ENCODE measurements at regions not wholly inside any gene's neighbourhood (a gene's known extent, or its start where the extent isn't known, plus 50 kb on each side); places are given as distances from the start of the nearest gene placed in this dataset.
"Not testable (repeated sequence)": the region's sequence is repeated elsewhere in the genome, so short reads cannot be mapped to it uniquely, and the experiment has no call there.

DNA sequence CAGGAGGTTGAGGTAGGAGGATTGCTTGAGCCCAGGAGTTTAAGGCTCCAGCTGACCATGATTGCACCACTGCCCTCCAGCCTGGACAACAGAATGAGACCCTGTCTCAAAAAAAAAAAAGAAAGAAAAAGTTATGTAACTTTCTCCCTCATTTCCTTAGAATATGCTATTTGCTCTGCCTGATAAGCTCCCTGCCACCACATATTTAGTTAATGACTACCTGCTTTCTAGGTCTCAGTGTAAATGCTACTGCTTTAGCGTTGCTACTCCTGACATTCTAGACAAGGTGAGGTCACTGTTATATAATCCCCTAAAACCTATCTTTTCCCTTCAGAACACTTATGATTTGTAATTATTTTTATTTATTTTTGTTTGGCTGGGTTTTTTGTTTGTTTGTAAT lies 86.3 kb upstream of the AMN1 start:
- no peaks in the 10 kb centered on the region for H3K36me3 ChIP-seq (ENCODE audit: insufficient read depth, low read length)
- no peak overlapping the region for H3K4me3 ChIP-seq (ENCODE audit: low read length, poor library complexity, severe bottlenecking)
- H3K9me2 ChIP-seq (replicated peaks; ENCODE audit: low read depth, low read length): no peaks in the 10 kb centered on the region
- H3K4me2 ChIP-seq (ENCODE audit: low read depth, low read length, poor library complexity, severe bottlenecking): no peak overlapping the region
- no peaks in the 10 kb centered on the region for H3K4me1 ChIP-seq (ENCODE audit: insufficient read depth, low read length, poor library complexity, severe bottlenecking)
- H3K9me3 ChIP-seq (ENCODE audit: insufficient read depth, low read depth, low read length): no peaks in the 10 kb centered on the region
- H4K20me1 ChIP-seq (ENCODE audit: insufficient read depth, low read length, poor library complexity, severe bottlenecking): no peaks in the 10 kb centered on the region
- no peaks in the 10 kb centered on the region for H3K79me2 ChIP-seq (ENCODE audit: insufficient read depth, low read length)
- TF ChIP-seq, protein P1, sequence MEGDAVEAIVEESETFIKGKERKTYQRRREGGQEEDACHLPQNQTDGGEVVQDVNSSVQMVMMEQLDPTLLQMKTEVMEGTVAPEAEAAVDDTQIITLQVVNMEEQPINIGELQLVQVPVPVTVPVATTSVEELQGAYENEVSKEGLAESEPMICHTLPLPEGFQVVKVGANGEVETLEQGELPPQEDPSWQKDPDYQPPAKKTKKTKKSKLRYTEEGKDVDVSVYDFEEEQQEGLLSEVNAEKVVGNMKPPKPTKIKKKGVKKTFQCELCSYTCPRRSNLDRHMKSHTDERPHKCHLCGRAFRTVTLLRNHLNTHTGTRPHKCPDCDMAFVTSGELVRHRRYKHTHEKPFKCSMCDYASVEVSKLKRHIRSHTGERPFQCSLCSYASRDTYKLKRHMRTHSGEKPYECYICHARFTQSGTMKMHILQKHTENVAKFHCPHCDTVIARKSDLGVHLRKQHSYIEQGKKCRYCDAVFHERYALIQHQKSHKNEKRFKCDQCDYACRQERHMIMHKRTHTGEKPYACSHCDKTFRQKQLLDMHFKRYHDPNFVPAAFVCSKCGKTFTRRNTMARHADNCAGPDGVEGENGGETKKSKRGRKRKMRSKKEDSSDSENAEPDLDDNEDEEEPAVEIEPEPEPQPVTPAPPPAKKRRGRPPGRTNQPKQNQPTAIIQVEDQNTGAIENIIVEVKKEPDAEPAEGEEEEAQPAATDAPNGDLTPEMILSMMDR (conservative IDR thresholded peaks at IDR 0.05; ENCODE audit: low read length): no peak
- H3K9ac ChIP-seq (ENCODE audit: low read depth, low read length, poor library complexity, severe bottlenecking): no peak overlapping the region
- H2AFZ ChIP-seq (ENCODE audit: low read length): no peak overlapping the region
- no peaks in the 10 kb centered on the region for H3K27me3 ChIP-seq (ENCODE audit: insufficient read depth, low read length, poor library complexity, severe bottlenecking)
- no peaks in the 10 kb centered on the region for H3F3A ChIP-seq (ENCODE audit: low read depth)

DNA sequence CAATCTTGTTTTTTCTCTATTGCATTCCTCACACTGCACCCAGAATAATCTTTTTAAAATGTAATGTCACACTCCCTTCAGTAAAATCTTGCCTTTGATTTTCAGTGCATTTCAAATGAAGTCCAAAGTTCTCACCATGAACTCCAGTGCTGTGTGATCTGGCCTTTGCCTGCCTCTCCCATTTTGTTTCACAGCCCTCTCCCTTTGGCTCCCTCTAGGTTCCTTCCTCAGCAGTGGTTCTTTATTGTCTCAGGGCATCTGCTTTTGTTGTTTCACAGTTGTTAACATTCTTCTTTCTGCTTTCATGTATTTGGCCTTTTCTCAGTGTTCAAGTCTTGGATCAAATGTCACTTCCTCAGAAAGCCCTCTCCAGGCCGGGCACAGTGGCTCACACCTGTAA lies 84.5 kb upstream of the AMN1 start:
- peak overlapping the region; percentile 34 for H2AFZ ChIP-seq (ENCODE audit: low read length)
- H3K4me2 ChIP-seq (ENCODE audit: low read depth, low read length, poor library complexity, severe bottlenecking): no peak overlapping the region
- no peaks in the 10 kb centered on the region for H3K9me2 ChIP-seq (replicated peaks; ENCODE audit: low read depth, low read length)
- H4K20me1 ChIP-seq (ENCODE audit: insufficient read depth, low read length, poor library complexity, severe bottlenecking): no peaks in the 10 kb centered on the region
- H3K4me3 ChIP-seq (ENCODE audit: low read length, poor library complexity, severe bottlenecking): no peak overlapping the region
- H3K27me3 ChIP-seq (ENCODE audit: insufficient read depth, low read length, poor library complexity, severe bottlenecking): no peaks in the 10 kb centered on the region
- H3K36me3 ChIP-seq (ENCODE audit: insufficient read depth, low read length): no peaks in the 10 kb centered on the region
- H3K9me3 ChIP-seq (ENCODE audit: insufficient read depth, low read depth, low read length): no peaks in the 10 kb centered on the region
- H3K4me1 ChIP-seq (ENCODE audit: insufficient read depth, low read length, poor library complexity, severe bottlenecking): no peaks in the 10 kb centered on the region
- TF ChIP-seq, protein P1 (conservative IDR thresholded peaks at IDR 0.05; ENCODE audit: low read length): peak; percentile 37; the same call in 1 of the 2 replicates
- no peak for TF ChIP-seq EZH2phosphoT487 (IDR thresholded peaks at IDR 0.05; ENCODE audit: borderline replicate concordance)
- no peak overlapping the region for H3K9ac ChIP-seq (ENCODE audit: low read depth, low read length, poor library complexity, severe bottlenecking)
- no peaks in the 10 kb centered on the region for H3K79me2 ChIP-seq (ENCODE audit: insufficient read depth, low read length)
- no peaks in the 10 kb centered on the region for H3F3A ChIP-seq (ENCODE audit: low read depth)

DNA sequence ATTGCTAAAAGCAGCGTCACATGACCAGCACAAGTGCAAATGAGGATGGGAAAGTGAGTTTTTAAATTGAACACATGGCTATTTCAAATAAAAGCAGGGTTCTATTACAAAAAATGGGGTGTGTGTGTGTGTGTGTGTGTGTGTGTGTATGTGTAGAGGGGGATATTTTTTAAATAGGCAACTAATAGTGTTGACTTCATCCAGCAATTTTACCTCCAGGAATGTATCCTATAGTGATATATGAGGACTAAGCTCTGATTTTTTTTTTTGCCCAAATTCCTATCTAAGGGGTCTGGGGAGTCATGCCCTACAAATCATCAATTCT lies 78.9 kb upstream of the AMN1 start:
- Histone ChIP-seq H3K4me1 (ENCODE audit: insufficient read depth, low read length, poor library complexity, severe bottlenecking) (peaks cover 29% of the 10 kb centered on the region), H3K9ac (ENCODE audit: low read depth, low read length, poor library complexity, severe bottlenecking) (no peak overlapping the region), H3K27me3 (ENCODE audit: insufficient read depth, low read length, poor library complexity, severe bottlenecking) (no peaks in the 10 kb centered on the region), H2AFZ (ENCODE audit: low read length) (peak overlapping the region; percentile 71; the same call in 1 of the 2 replicates), H3K4me3 (ENCODE audit: low read length, poor library complexity, severe bottlenecking) (no peak overlapping the region), H3K4me2 (ENCODE audit: low read depth, low read length, poor library complexity, severe bottlenecking) (no peak overlapping the region), H4K20me1 (ENCODE audit: insufficient read depth, low read length, poor library complexity, severe bottlenecking) (no peaks in the 10 kb centered on the region), H3K9me2 (replicated peaks; ENCODE audit: low read depth, low read length) (no peaks in the 10 kb centered on the region), H3K36me3 (ENCODE audit: insufficient read depth, low read length) (no peaks in the 10 kb centered on the region), H3K79me2 (ENCODE audit: insufficient read depth, low read length) (no peaks in the 10 kb centered on the region), H3F3A (ENCODE audit: low read depth) (peaks cover 5% of the 10 kb centered on the region; the same call in 1 of the 2 replicates), H3K9me3 (ENCODE audit: insufficient read depth, low read depth, low read length) (no peaks in the 10 kb centered on the region)
- TF ChIP-seq, protein P1 (conservative IDR thresholded peaks at IDR 0.05; ENCODE audit: low read length): no peak

DNA sequence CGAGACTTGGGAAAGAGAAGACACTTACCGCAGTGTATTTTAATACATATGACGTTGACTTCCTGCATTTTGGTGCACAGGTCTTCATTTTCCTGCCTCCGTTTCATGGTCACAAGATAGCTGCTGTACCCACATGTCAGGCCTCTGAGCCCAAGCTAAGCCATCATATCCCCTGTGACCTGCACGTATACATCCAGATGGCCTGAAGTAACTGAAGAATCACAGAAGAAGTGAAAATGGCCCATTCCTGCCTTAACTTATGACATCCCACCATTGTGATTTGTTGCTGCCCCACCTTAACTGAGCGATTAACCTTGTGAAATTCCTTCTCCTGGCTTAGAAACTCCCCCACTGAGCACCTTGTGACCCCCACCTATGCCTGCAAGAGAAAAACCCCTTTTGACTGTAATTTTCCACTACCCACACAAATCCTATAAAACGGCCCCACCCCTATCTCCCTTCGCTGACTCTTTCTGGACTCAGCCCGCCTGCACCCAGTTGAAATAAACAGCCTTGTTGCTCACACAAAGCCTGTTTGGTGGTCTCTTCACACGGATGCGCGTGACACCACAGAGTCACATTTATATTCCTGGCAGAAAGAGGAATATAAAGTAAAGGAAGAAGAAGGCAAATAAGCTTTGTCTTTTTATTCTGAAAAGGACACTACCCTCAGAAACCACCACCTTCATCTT lies 78.4 kb upstream of the AMN1 start:
- Histone ChIP-seq H2AFZ (ENCODE audit: low read length) (peak overlapping the region; percentile 71; the same call in 1 of the 2 replicates), H3K4me1 (ENCODE audit: insufficient read depth, low read length, poor library complexity, severe bottlenecking) (peaks cover 31% of the 10 kb centered on the region)
- not testable (repeated sequence) for H3K9me3 ChIP-seq (ENCODE audit: insufficient read depth, low read depth, low read length); H3K27me3 ChIP-seq (ENCODE audit: insufficient read depth, low read length, poor library complexity, severe bottlenecking); H3K79me2 ChIP-seq (ENCODE audit: insufficient read depth, low read length); H4K20me1 ChIP-seq (ENCODE audit: insufficient read depth, low read length, poor library complexity, severe bottlenecking); H3K36me3 ChIP-seq (ENCODE audit: insufficient read depth, low read length); H3K4me3 ChIP-seq (ENCODE audit: low read length, poor library complexity, severe bottlenecking); H3F3A ChIP-seq (ENCODE audit: low read depth); H3K9ac ChIP-seq (ENCODE audit: low read depth, low read length, poor library complexity, severe bottlenecking); H3K4me2 ChIP-seq (ENCODE audit: low read depth, low read length, poor library complexity, severe bottlenecking); H3K9me2 ChIP-seq (replicated peaks; ENCODE audit: low read depth, low read length)

DNA sequence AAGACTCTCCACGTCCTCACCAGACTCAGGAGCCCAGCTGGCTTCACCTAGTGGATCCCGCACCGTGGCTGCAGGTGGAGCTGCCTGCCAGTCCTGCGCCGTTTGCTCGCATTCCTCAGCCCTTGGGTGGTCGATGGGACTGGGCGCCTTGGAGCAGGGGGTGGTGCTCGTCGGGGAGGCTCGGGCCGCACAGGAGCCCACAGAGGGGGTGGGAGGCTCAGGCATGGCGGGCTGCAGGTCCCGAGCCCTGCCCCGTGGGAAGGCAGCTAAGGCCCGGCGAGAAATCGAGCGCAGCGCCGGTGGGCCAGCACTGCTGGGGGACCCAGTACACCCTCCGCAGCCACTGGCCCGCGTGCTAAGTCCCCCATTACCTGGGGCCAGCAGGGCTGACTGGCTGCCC lies 76.9 kb upstream of the AMN1 start:
- not testable (repeated sequence) for H4K20me1 ChIP-seq (ENCODE audit: insufficient read depth, low read length, poor library complexity, severe bottlenecking); H3F3A ChIP-seq (ENCODE audit: low read depth); H3K9me3 ChIP-seq (ENCODE audit: insufficient read depth, low read depth, low read length); H3K9me2 ChIP-seq (replicated peaks; ENCODE audit: low read depth, low read length); H3K27me3 ChIP-seq (ENCODE audit: insufficient read depth, low read length, poor library complexity, severe bottlenecking); H3K4me2 ChIP-seq (ENCODE audit: low read depth, low read length, poor library complexity, severe bottlenecking); H3K9ac ChIP-seq (ENCODE audit: low read depth, low read length, poor library complexity, severe bottlenecking); H3K79me2 ChIP-seq (ENCODE audit: insufficient read depth, low read length); H2AFZ ChIP-seq (ENCODE audit: low read length); H3K4me3 ChIP-seq (ENCODE audit: low read length, poor library complexity, severe bottlenecking); H3K36me3 ChIP-seq (ENCODE audit: insufficient read depth, low read length)
- H3K4me1 ChIP-seq (ENCODE audit: insufficient read depth, low read length, poor library complexity, severe bottlenecking): peaks cover 35% of the 10 kb centered on the region

Measured in Loucy (cell line).